Prostate gland (tissue), 1 donor: ENCODE measurements at regions not wholly inside any gene's neighbourhood (a gene's known extent, or its start where the extent isn't known, plus 50 kb on each side); places are given as distances from the start of the nearest gene placed in this dataset.

Source experiments
- POLR2A ChIP-seq: fragments of 450-650 bp; IDR thresholded peaks from one replicate; pipeline ENCODE4 v1.6.1; 2016; ENCODE audit warnings: antibody characterized with exemption, mild to moderate bottlenecking
- POLR2AphosphoS5 ChIP-seq: sonication (generic); formaldehyde crosslinking; IDR thresholded peaks from one replicate; pipeline ENCODE4 v1.6.1; 2017; ENCODE audit warnings: antibody characterized with exemption

DNA sequence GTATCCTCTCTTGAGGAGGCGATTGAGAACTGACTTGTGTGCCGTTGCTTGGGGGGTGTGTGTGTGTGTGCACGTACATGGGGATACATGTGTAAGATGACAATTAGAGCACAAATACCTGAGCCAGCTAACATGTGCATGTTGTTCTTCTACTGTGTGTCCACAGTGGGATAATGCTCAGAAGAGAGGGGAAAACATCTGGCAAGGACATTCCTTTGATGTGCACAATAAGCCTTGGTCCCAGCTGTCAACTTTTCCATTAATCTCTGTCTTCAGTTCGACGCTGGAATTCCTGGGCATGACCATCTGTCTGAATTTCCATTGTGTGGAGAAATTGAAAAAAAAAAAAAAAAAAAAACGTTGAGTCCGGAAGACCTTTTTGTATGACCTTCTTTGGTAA, 592.0 kb upstream of the GALNTL6 start:
- no peak for TF ChIP-seq POLR2A
- no peak for TF ChIP-seq POLR2AphosphoS5
